ENCODE measurements at regions not wholly inside any gene's neighbourhood (a gene's known extent, or its start where the extent isn't known, plus 50 kb on each side); places are given as distances from the start of the nearest gene placed in this dataset.

DNA sequence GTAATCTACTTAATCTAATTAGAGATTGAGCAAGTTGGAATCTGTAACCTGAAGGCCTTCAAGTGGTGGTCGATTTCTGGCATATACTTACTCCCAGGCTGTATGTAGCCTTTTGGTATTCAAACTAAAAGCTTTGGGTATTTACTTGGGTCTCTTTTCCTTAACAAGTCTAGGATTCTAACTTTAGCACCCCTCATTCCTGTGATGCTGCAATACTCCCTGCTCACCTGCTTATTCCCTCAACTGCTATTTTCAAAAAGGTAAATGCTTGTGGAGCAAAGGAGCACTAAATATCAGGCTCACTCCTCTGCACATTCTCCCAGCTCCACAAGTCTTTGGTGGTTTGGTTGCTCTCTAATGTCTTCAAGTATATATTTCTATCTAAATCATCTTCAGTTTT, 68.0 kb upstream of the CYYR1 start:
- H3K4me3 Mint-ChIP-seq, result no peak overlapping the region
- Histone ChIP-seq H3K27ac (no peak overlapping the region), H3K36me3 (no peaks in the 10 kb centered on the region), H3K9ac (no peak overlapping the region), H3K27me3 (no peaks in the 10 kb centered on the region), H3F3A (ENCODE audit: low read depth) (no peaks in the 10 kb centered on the region), H2AFZ (replicated peaks) (no peak overlapping the region), H3K4me2 (no peak overlapping the region), H4K20me1 (ENCODE audit: low read depth) (no peaks in the 10 kb centered on the region), H3K4me3 (no peak overlapping the region), H3K79me2 (ENCODE audit: low read depth) (no peaks in the 10 kb centered on the region), H3K4me1 (no peaks in the 10 kb centered on the region), H3K9me3 (ENCODE audit: low read depth) (no peaks in the 10 kb centered on the region)
- no peak for DNase-seq (ENCODE audit: low spot score)
- no peak overlapping the region for H3K27ac Mint-ChIP-seq
- TF ChIP-seq EZH2phosphoT487 (IDR thresholded peaks at IDR 0.05) (no peak), CTCF (IDR thresholded peaks at IDR 0.05) (no peak), EZH2 (IDR thresholded peaks at IDR 0.05) (no peak)
- H3K4me1 Mint-ChIP-seq, result no peaks in the 10 kb centered on the region
- H3K27me3 Mint-ChIP-seq (ENCODE audit: insufficient read depth, low read depth), result no peaks in the 10 kb centered on the region
- no peaks in the 10 kb centered on the region for H3K36me3 Mint-ChIP-seq
- H3K9me3 Mint-ChIP-seq, result no peaks in the 10 kb centered on the region

DNA sequence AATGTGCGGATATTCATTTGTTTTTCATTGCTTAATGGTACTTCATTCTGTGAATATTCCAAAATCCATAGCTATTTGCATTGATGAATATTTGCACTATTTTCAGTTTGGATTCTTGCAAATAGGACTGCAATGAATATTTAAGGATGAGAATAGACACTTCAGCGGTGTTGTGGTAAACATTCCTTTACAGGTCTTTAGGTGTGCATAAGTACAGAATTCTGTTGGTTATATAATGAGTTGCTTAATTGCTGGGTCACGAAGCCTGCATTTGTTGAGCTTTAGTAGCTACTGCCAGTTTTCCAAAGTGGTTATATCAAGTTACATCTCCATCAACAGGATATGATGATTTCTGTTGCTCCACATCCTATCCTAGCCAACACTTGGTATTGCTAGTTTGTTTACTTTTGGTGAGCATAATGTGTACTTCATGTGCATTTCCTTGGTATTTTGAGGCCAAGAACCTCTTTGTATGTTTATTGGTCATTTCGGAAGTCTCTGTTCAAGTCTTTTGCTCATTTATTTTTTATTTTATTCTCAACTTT, 64.2 kb upstream of the CYYR1 start:
- Histone ChIP-seq H3K27me3 (no peaks in the 10 kb centered on the region), H3K4me1 (no peaks in the 10 kb centered on the region), H3K9ac (no peak overlapping the region), H3K27ac (no peak overlapping the region), H3K36me3 (no peaks in the 10 kb centered on the region), H3K79me2 (ENCODE audit: low read depth) (no peaks in the 10 kb centered on the region), H4K20me1 (ENCODE audit: low read depth) (no peaks in the 10 kb centered on the region), H3F3A (ENCODE audit: low read depth) (no peaks in the 10 kb centered on the region), H3K9me3 (ENCODE audit: low read depth) (no peaks in the 10 kb centered on the region), H3K4me3 (no peak overlapping the region), H3K4me2 (no peak overlapping the region), H2AFZ (replicated peaks) (no peak overlapping the region)
- Mint-ChIP-seq H3K36me3 (no peaks in the 10 kb centered on the region), H3K4me3 (no peak overlapping the region), H3K27ac (no peak overlapping the region), H3K9me3 (peaks cover 9% of the 10 kb centered on the region), H3K27me3 (ENCODE audit: insufficient read depth, low read depth) (no peaks in the 10 kb centered on the region), H3K4me1 (peaks cover 8% of the 10 kb centered on the region)
- no peak for TF ChIP-seq EZH2phosphoT487 (IDR thresholded peaks at IDR 0.05)
- TF ChIP-seq EZH2 (IDR thresholded peaks at IDR 0.05), result no peak
- no peak for TF ChIP-seq CTCF (IDR thresholded peaks at IDR 0.05)
- no peak for DNase-seq (ENCODE audit: low spot score)

DNA sequence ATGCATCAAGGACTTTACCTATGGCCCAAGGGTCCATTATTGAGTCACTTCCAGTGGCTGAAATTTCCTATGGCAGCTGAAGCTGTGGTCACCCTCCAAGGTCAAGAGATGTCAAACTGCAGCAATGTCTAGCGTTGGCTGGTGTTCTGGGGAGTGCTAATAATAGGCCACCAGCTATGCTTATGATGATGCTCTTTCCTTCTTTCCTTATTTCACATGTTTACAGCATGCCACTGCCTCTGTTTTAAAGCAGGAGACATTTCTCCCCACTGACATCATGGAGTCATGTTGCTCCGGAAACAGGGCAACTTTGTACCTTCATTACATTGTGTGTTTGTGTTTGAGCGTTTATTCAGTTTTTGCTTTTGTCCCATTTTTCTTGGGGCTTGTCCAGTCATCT, 62.6 kb upstream of the CYYR1 start:
- no peaks in the 10 kb centered on the region for H3F3A ChIP-seq (ENCODE audit: low read depth)
- H3K27me3 Mint-ChIP-seq (ENCODE audit: insufficient read depth, low read depth), result peaks cover 2% of the 10 kb centered on the region
- H3K4me3 ChIP-seq, result no peak overlapping the region
- H3K9ac ChIP-seq, result no peak overlapping the region
- peaks cover 16% of the 10 kb centered on the region for H3K9me3 Mint-ChIP-seq
- no peak overlapping the region for H3K4me2 ChIP-seq
- no peak for TF ChIP-seq EZH2 (IDR thresholded peaks at IDR 0.05)
- no peak for TF ChIP-seq EZH2phosphoT487 (IDR thresholded peaks at IDR 0.05)
- no peak for TF ChIP-seq CTCF (IDR thresholded peaks at IDR 0.05)
- H3K36me3 ChIP-seq, result no peaks in the 10 kb centered on the region
- H3K79me2 ChIP-seq (ENCODE audit: low read depth), result no peaks in the 10 kb centered on the region
- no peak overlapping the region for H3K27ac ChIP-seq
- H3K27ac Mint-ChIP-seq, result no peak overlapping the region
- peaks cover 8% of the 10 kb centered on the region for H3K4me1 Mint-ChIP-seq
- no peaks in the 10 kb centered on the region for H4K20me1 ChIP-seq (ENCODE audit: low read depth)
- H3K36me3 Mint-ChIP-seq, result no peaks in the 10 kb centered on the region
- no peaks in the 10 kb centered on the region for H3K4me1 ChIP-seq
- H3K9me3 ChIP-seq (ENCODE audit: low read depth), result peaks cover 5% of the 10 kb centered on the region
- no peak overlapping the region for H2AFZ ChIP-seq (replicated peaks)
- DNase-seq (ENCODE audit: low spot score), result no peak
- no peaks in the 10 kb centered on the region for H3K27me3 ChIP-seq
- no peak overlapping the region for H3K4me3 Mint-ChIP-seq
